ENCODE measurements at regions not wholly inside any gene's neighbourhood (a gene's known extent, or its start where the extent isn't known, plus 50 kb on each side); places are given as distances from the start of the nearest gene placed in this dataset.

GRCh38 chr4:12145106-12145505 lies 716.4 kb upstream of the HS3ST1 start:
- no peaks in the 10 kb centered on the region for H3K4me1 ChIP-seq (ENCODE audit: insufficient read depth, low read length)
- no peak overlapping the region for H2AFZ ChIP-seq (ENCODE audit: low read depth, low read length)
- H3K9me3 ChIP-seq (ENCODE audit: low read length) = no peaks in the 10 kb centered on the region
- H3K4me3 ChIP-seq (ENCODE audit: low read length) = no peak overlapping the region
- H3K36me3 ChIP-seq (ENCODE audit: insufficient read depth, low read length) = no peaks in the 10 kb centered on the region
- no peaks in the 10 kb centered on the region for H3K27me3 ChIP-seq (ENCODE audit: insufficient read depth, low read length)

GRCh38 chr4:12144051-12144450 lies 715.4 kb upstream of the HS3ST1 start:
- Histone ChIP-seq H3K9me3 (ENCODE audit: low read length) (no peaks in the 10 kb centered on the region), H3K36me3 (ENCODE audit: insufficient read depth, low read length) (no peaks in the 10 kb centered on the region), H3K27me3 (ENCODE audit: insufficient read depth, low read length) (no peaks in the 10 kb centered on the region), H3K4me3 (ENCODE audit: low read length) (no peak overlapping the region), H2AFZ (ENCODE audit: low read depth, low read length) (no peak overlapping the region), H3K4me1 (ENCODE audit: insufficient read depth, low read length) (no peaks in the 10 kb centered on the region)

GRCh38 chr4:12140864-12141263 lies 712.2 kb upstream of the HS3ST1 start:
- no peak overlapping the region for H2AFZ ChIP-seq (ENCODE audit: low read depth, low read length)
- no peaks in the 10 kb centered on the region for H3K27me3 ChIP-seq (ENCODE audit: insufficient read depth, low read length)
- no peak overlapping the region for H3K4me3 ChIP-seq (ENCODE audit: low read length)

GRCh38 chr4:12139296-12139695 lies 710.6 kb upstream of the HS3ST1 start:
- H3K27me3 ChIP-seq (ENCODE audit: insufficient read depth, low read length) = no peaks in the 10 kb centered on the region

More at GRCh38 chr4:12140864-12141263, 712.2 kb upstream of the HS3ST1 start:
- no peaks in the 10 kb centered on the region for H3K36me3 ChIP-seq (ENCODE audit: insufficient read depth, low read length)
- no peaks in the 10 kb centered on the region for H3K4me1 ChIP-seq (ENCODE audit: insufficient read depth, low read length)
- H3K9me3 ChIP-seq (ENCODE audit: low read length) = no peaks in the 10 kb centered on the region

GRCh38 chr4:12138488-12138887 lies 709.8 kb upstream of the HS3ST1 start:
- no peaks in the 10 kb centered on the region for H3K27me3 ChIP-seq (ENCODE audit: insufficient read depth, low read length)
- no peaks in the 10 kb centered on the region for H3K36me3 ChIP-seq (ENCODE audit: insufficient read depth, low read length)

More at GRCh38 chr4:12139296-12139695, 710.6 kb upstream of the HS3ST1 start:
- Histone ChIP-seq H3K4me1 (ENCODE audit: insufficient read depth, low read length) (no peaks in the 10 kb centered on the region), H2AFZ (ENCODE audit: low read depth, low read length) (no peak overlapping the region), H3K9me3 (ENCODE audit: low read length) (no peaks in the 10 kb centered on the region), H3K4me3 (ENCODE audit: low read length) (no peak overlapping the region), H3K36me3 (ENCODE audit: insufficient read depth, low read length) (no peaks in the 10 kb centered on the region)

GRCh38 chr4:12137575-12137974 lies 708.9 kb upstream of the HS3ST1 start:
- no peak overlapping the region for H3K4me3 ChIP-seq (ENCODE audit: low read length)
- no peaks in the 10 kb centered on the region for H3K27me3 ChIP-seq (ENCODE audit: insufficient read depth, low read length)
- no peaks in the 10 kb centered on the region for H3K36me3 ChIP-seq (ENCODE audit: insufficient read depth, low read length)
- no peaks in the 10 kb centered on the region for H3K9me3 ChIP-seq (ENCODE audit: low read length)
- no peaks in the 10 kb centered on the region for H3K4me1 ChIP-seq (ENCODE audit: insufficient read depth, low read length)
- H2AFZ ChIP-seq (ENCODE audit: low read depth, low read length) = no peak overlapping the region

More at GRCh38 chr4:12138488-12138887, 709.8 kb upstream of the HS3ST1 start:
- Histone ChIP-seq H3K4me1 (ENCODE audit: insufficient read depth, low read length) (no peaks in the 10 kb centered on the region), H2AFZ (ENCODE audit: low read depth, low read length) (no peak overlapping the region), H3K4me3 (ENCODE audit: low read length) (no peak overlapping the region), H3K9me3 (ENCODE audit: low read length) (no peaks in the 10 kb centered on the region)

GRCh38 chr4:12126474-12126873 lies 697.8 kb upstream of the HS3ST1 start:
- Histone ChIP-seq H3K4me1 (ENCODE audit: insufficient read depth, low read length) (no peaks in the 10 kb centered on the region), H3K9me3 (ENCODE audit: low read length) (no peaks in the 10 kb centered on the region), H2AFZ (ENCODE audit: low read depth, low read length) (no peak overlapping the region), H3K36me3 (ENCODE audit: insufficient read depth, low read length) (no peaks in the 10 kb centered on the region), H3K4me3 (ENCODE audit: low read length) (no peak overlapping the region), H3K27me3 (ENCODE audit: insufficient read depth, low read length) (no peaks in the 10 kb centered on the region)

GRCh38 chr4:12124138-12124537 lies 695.4 kb upstream of the HS3ST1 start:
- H2AFZ ChIP-seq (ENCODE audit: low read depth, low read length) = no peak overlapping the region
- H3K9me3 ChIP-seq (ENCODE audit: low read length) = no peaks in the 10 kb centered on the region
- no peak overlapping the region for H3K4me3 ChIP-seq (ENCODE audit: low read length)
- no peaks in the 10 kb centered on the region for H3K36me3 ChIP-seq (ENCODE audit: insufficient read depth, low read length)
- no peaks in the 10 kb centered on the region for H3K27me3 ChIP-seq (ENCODE audit: insufficient read depth, low read length)
- H3K4me1 ChIP-seq (ENCODE audit: insufficient read depth, low read length) = no peaks in the 10 kb centered on the region

- Histone ChIP-seq H3K27me3 (ENCODE audit: insufficient read depth, low read length) (no peaks in the 10 kb centered on the region), H3K4me1 (ENCODE audit: insufficient read depth, low read length) (no peaks in the 10 kb centered on the region), H3K4me3 (ENCODE audit: low read length) (no peak overlapping the region), H3K9me3 (ENCODE audit: low read length) (no peaks in the 10 kb centered on the region), H2AFZ (ENCODE audit: low read depth, low read length) (no peak overlapping the region), H3K36me3 (ENCODE audit: insufficient read depth, low read length) (no peaks in the 10 kb centered on the region)
These were observed 695.0 kb upstream of the HS3ST1 start for GRCh38 chr4:12123707-12124106.

GRCh38 chr4:12122316-12122715 lies 693.6 kb upstream of the HS3ST1 start:
- no peak overlapping the region for H2AFZ ChIP-seq (ENCODE audit: low read depth, low read length)
- H3K4me1 ChIP-seq (ENCODE audit: insufficient read depth, low read length) = no peaks in the 10 kb centered on the region
- no peaks in the 10 kb centered on the region for H3K36me3 ChIP-seq (ENCODE audit: insufficient read depth, low read length)
- H3K4me3 ChIP-seq (ENCODE audit: low read length) = no peak overlapping the region
- H3K9me3 ChIP-seq (ENCODE audit: low read length) = no peaks in the 10 kb centered on the region
- no peaks in the 10 kb centered on the region for H3K27me3 ChIP-seq (ENCODE audit: insufficient read depth, low read length)

- Histone ChIP-seq H2AFZ (ENCODE audit: low read depth, low read length) (no peak overlapping the region), H3K4me1 (ENCODE audit: insufficient read depth, low read length) (no peaks in the 10 kb centered on the region), H3K36me3 (ENCODE audit: insufficient read depth, low read length) (no peaks in the 10 kb centered on the region), H3K27me3 (ENCODE audit: insufficient read depth, low read length) (no peaks in the 10 kb centered on the region), H3K4me3 (ENCODE audit: low read length) (no peak overlapping the region), H3K9me3 (ENCODE audit: low read length) (no peaks in the 10 kb centered on the region)
These were observed 692.3 kb upstream of the HS3ST1 start for GRCh38 chr4:12120968-12121367.

GRCh38 chr4:12118651-12119213 lies 690.0 kb upstream of the HS3ST1 start:
- Histone ChIP-seq H3K4me3 (ENCODE audit: low read length) (no peak overlapping the region), H3K27me3 (ENCODE audit: insufficient read depth, low read length) (no peaks in the 10 kb centered on the region), H3K4me1 (ENCODE audit: insufficient read depth, low read length) (no peaks in the 10 kb centered on the region), H2AFZ (ENCODE audit: low read depth, low read length) (no peak overlapping the region), H3K36me3 (ENCODE audit: insufficient read depth, low read length) (no peaks in the 10 kb centered on the region), H3K9me3 (ENCODE audit: low read length) (no peaks in the 10 kb centered on the region)

GRCh38 chr4:12116009-12116552 lies 687.4 kb upstream of the HS3ST1 start:
- H3K4me1 ChIP-seq (ENCODE audit: insufficient read depth, low read length) = no peaks in the 10 kb centered on the region
- H3K36me3 ChIP-seq (ENCODE audit: insufficient read depth, low read length) = no peaks in the 10 kb centered on the region
- H3K4me3 ChIP-seq (ENCODE audit: low read length) = no peak overlapping the region
- no peaks in the 10 kb centered on the region for H3K9me3 ChIP-seq (ENCODE audit: low read length)
- H3K27me3 ChIP-seq (ENCODE audit: insufficient read depth, low read length) = no peaks in the 10 kb centered on the region
- H2AFZ ChIP-seq (ENCODE audit: low read depth, low read length) = no peak overlapping the region

- H3K4me3 ChIP-seq (ENCODE audit: low read length) = no peak overlapping the region
- no peaks in the 10 kb centered on the region for H3K36me3 ChIP-seq (ENCODE audit: insufficient read depth, low read length)
- H3K4me1 ChIP-seq (ENCODE audit: insufficient read depth, low read length) = no peaks in the 10 kb centered on the region
- H2AFZ ChIP-seq (ENCODE audit: low read depth, low read length) = no peak overlapping the region
- H3K27me3 ChIP-seq (ENCODE audit: insufficient read depth, low read length) = no peaks in the 10 kb centered on the region
- H3K9me3 ChIP-seq (ENCODE audit: low read length) = no peaks in the 10 kb centered on the region
These were observed 681.9 kb upstream of the HS3ST1 start for GRCh38 chr4:12110627-12111026.

Measured in neuron (in vitro differentiated cells).